DMS53 (cell line): ENCODE measurements at regions not wholly inside any gene's neighbourhood (a gene's known extent, or its start where the extent isn't known, plus 50 kb on each side); places are given as distances from the start of the nearest gene placed in this dataset.
A peak's percentile ranks its signal among the peaks of the same experiment; 100 is the strongest.

Experiments
- DNase-seq: peaks from one replicate; lab custom pipeline; 2025; lab: John Stamatoyannopoulos, UW

DNA sequence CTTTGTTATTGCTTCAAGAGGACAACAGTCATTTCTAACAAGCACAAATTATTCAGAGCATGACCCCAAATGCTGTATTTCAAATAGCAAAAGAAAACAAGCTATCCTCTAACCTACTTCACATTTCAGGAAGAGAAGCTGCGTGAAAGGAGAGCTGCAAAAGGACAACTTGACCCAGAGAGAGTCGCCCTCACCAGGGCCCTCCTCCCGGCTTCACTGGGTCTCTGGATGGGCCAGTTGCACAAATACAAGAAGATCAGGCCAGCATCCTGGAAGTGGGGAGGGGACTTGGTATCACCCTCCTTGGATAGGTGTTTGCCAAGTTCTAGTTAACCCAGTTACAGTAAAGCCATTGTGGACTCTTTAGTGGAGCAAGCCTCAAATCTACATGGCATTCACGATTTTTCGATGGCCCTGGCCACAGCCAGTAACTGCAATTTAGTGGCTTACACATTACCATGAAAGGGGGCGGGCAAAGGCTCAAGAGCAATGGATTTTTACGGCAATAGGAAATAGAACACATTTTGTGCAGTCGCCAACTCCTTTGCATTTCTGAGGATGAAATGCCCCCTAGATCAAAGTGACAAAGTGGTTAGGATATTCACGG lies 166.9 kb upstream of the DIO2 start:
- no peak for DNase-seq

DNA sequence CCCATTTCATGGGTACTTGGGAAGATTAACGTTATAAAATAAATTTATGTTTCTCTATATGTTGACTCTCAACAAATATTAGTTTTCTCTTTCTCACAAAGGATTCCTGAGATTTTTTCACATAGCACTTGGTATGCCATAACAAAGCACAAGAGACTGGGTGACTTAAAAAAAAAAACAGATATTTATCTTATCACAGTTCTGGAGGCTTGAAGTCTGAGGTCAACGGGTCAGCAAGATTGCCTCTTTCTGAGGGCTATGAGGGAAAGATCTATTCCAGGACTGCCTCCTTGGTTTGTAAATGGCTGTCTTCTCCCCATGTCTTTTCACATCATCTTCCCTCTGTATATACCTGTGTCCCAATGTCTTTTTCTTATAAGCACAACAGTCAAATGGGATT lies 153.5 kb upstream of the DIO2 start:
- no peak for DNase-seq

DNA sequence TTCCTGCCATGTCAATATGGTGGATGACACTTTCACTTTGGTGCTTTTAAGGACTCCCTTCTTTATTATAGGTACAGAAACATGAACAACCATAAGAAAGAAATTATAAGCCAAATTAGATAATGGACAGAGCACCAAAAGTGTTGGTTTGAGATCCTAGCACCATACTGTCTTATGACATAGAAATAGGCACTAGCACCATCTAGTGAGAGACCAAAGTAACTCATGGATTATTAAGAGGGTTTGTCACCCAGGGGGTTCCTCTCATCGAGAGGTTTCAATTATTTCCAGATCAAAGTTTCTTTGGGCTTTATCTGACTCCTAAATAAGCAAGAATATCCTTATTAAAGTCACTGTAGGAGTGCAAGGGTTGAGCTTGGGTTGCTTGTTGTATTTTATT lies 153.0 kb upstream of the DIO2 start:
- peak; percentile 54 for DNase-seq

DNA sequence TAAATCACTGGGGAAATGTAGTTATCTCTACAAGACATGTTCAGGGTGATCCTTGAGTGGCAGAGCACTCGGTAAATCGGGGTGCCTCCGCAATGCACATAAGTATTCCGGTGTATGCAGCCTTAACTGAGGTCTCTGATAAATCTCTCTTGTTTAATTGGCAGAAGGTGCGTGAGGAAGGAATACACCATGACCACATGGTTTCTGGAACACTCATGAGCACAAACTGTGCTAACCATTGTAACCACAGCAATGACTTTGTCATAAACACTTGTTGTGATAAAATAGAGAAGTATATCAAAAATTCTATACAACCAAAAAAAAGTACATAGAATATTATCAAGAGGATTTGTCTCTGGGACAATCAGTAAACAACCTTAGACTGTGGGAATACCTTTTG lies 146.8 kb upstream of the DIO2 start:
- DNase-seq, result no peak

- DNase-seq, result peak; percentile 28
These were observed 145.1 kb upstream of the DIO2 start for GRCh38 chr14:80356413-80356812.

GRCh38 chr14:80354860-80355581 lies 143.7 kb upstream of the DIO2 start:
- no peak for DNase-seq

DNA sequence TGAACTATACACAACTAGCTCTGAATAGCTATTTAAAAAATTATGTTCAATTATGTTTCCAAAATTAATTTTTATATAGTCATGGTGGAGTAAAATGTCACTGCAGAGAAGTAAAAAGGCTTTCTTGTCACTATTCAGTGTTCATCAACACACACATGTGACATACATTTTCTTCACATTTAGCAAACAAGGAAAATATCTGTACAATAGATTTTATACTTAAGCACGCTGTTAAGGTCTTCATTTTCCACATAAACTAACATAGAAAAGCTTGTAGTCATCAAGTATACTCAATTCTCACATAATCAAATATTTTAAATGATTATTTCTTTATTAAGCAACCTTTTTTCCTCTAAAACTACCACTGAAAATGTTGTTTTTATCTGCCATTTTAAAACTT lies 141.2 kb upstream of the DIO2 start:
- DNase-seq, result no peak

GRCh38 chr14:80350707-80351106 lies 139.4 kb upstream of the DIO2 start:
- no peak for DNase-seq

DNA sequence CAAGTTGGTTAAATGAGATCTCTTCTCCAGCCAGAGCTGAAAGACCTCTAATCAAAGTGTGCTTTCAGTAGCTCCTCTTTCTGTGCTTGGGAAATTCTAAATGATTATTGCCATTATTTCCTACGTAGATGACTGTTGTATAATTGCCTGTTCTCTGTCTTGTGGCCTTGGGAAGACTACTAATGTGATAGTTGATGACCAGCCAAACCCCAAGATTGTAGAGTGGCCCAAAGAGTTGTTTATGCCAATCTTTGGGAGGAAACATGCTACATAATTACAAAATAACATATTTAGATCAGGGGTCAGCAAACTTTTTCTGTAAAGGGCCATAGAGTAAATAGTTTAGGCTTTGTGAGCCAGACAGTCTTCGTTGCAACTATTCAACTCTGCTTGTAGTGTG lies 135.1 kb upstream of the DIO2 start:
- no peak for DNase-seq

DNA sequence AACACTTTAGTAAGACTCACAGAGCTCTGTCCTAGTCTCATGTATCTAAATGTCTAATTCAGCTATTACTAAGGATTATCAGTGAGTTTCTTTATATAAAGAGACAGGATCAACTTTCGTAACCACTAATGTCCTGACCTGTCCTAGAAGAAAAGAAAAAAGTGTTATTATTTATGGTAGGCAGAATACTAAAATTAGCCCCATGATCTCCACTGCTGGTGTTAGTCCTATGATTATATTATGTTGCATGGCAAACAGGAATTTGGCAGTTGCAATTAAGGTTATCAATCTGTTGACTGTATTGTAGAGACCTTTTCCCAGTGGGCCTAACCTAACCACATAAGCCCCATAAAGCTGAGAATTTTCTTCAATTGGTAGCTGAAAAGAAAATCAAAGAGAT lies 132.9 kb upstream of the DIO2 start:
- no peak for DNase-seq

- no peak for DNase-seq
These were observed 125.4 kb upstream of the DIO2 start for GRCh38 chr14:80336608-80337106.

GRCh38 chr14:80325688-80326087 lies 114.4 kb upstream of the DIO2 start:
- peak; percentile 50 for DNase-seq

GRCh38 chr14:80325112-80325511 lies 113.8 kb upstream of the DIO2 start:
- DNase-seq, result no peak

DNA sequence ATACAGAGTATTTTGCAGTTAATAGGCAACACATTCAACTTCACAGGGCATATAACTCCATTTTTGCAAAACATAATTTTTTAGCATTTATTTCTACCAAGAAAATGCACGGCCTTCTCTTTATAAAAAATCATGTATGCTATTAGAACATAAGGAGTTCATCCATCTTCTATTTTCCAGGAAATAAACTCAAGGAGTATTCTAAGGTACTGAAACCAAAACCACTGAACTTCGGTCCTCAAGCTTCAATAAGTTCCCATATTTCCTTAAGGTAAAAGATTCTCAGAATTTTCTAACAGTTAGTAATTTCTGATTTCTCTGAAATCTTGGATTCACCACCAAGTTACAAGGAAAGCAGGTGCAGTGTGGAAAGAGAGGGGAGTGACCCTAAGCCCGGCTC lies 113.3 kb upstream of the DIO2 start:
- DNase-seq, result no peak

DNA sequence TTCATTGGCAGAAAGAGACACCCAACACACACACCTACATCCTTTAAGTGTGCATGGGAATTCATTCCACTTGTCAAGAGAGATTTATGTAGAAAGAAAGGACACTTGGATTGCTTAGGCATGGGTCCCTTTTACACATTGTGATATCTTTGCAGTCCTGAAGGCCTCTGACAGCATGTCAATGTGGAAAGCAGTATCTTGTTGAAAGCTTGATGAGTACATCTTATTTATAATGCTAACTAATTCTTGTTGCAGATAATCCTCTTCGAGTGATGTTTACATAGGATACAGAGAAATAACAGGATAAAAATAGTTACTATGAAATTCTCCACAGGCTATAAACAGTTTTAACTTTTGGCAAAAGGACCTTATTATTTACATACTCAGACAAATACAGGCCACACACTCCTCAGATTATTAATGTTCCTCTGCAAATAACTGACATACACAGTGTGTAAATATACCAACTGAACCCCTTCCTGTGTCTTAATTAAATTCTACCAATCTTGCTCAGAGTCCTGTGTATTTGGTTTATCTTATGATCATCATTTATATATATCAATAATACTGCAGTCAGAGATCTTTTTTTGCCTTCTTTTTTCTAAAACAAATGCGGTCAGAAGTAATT lies 111.8 kb upstream of the DIO2 start:
- DNase-seq, result no peak

DNA sequence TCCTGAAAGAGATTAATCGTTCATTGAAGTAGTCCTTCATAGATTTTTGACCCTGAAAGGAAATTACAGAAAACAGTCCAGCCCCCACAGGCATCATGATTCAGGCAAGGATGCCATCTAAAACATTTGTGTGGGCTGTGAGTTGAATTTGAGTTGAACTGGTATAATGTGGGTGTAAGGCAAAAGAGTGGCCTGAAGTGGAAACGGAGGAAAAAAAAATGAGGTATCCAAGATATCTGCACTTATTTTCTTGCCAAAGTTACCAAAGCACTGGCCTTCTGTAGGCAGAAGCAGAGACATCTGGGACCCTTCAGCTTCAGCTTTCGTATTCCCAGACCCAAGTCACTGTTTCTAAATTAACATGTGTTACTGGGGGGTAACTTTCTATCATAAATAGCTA lies 105.1 kb upstream of the DIO2 start:
- no peak for DNase-seq

GRCh38 chr14:80315681-80316080 lies 104.4 kb upstream of the DIO2 start:
- no peak for DNase-seq

- no peak for DNase-seq
These were observed 102.5 kb upstream of the DIO2 start for GRCh38 chr14:80313806-80314205.

GRCh38 chr14:80310938-80311750 lies 99.8 kb upstream of the DIO2 start:
- no peak for DNase-seq

GRCh38 chr14:80304125-80304766 lies 92.9 kb upstream of the DIO2 start:
- DNase-seq, result no peak

DNA sequence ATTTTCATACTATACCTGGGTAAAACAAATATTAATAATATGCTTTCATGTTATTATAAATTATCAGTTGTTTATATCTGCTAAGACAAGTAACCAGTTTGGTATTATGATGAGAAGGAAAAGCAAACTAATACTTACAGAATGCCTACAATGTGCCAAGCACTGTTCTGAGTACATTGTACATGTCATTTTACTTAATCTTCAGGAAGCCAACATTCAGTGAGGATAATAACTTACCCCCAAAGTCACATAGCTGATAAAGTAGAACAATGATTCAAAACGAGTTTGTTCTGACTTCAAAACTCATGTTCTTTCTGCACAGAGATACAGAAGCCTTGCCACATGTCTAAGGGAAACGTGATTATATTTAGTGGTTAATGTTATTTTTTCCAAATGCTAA lies 89.0 kb upstream of the DIO2 start:
- DNase-seq, result no peak

DNA sequence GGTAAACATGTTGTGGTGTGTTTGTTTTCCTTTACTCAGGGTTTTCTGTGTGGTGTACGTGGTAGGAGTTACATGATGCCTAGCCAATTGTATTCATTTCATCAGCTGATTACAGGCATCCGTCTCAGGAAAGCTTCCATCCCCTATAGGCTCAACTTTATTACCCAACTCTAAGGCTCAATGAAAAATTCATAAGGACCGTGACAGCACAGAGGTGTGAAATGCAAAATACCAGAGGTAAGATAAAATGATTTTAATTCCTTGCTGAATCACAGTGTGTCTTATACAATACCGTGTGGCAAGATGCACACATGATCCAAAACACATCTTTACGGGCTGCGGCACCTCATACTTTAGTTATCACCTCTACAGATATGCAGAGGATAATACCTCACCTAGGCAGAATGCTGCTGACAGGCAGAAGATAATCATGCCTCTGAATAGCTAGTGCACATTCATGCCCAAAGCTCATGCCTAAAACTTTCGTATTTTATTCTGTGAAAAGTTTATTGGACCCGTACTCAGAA lies 87.2 kb upstream of the DIO2 start:
- no peak for DNase-seq
